Activated CD8-positive, alpha-beta T cell treated with anti-CD3 and anti-CD28 coated beads for 36 hours (primary cell): ENCODE measurements at regions not wholly inside any gene's neighbourhood (a gene's known extent, or its start where the extent isn't known, plus 50 kb on each side); places are given as distances from the start of the nearest gene placed in this dataset.

Experiments used
- ATAC-seq: fragments of 200-7000 bp; cut with Tn5 transposase; one replicate; pipeline ENCODE4 v1.10.0; 2021; ENCODE audit warnings: mild to moderate bottlenecking, moderate library complexity
- CTCF ChIA-PET: fragments of 350-600 bp; sonication (Branson Sonifier 250); formaldehyde crosslinking; loops from one replicate; lab custom pipeline; 2021; ENCODE audit warnings: antibody characterized with exemption; lab: Charles Lee
- POLR2A ChIA-PET: fragments of 350-600 bp; sonication (Branson Sonifier 250); formaldehyde crosslinking; loops from one replicate; lab custom pipeline; 2021; ENCODE audit warnings: antibody characterized with exemption; lab: Charles Lee
- DNase-seq: peaks from one replicate; pipeline ENCODE4 v3.0.0-alpha.2; 2020
- H3K27ac Mint-ChIP-seq: one replicate; pipeline ENCODE4 v1.8.0; 2021; ENCODE audit warnings: mild to moderate bottlenecking, mixed read lengths
- H3K27me3 Mint-ChIP-seq: one replicate; pipeline ENCODE4 v1.8.0; 2021; ENCODE audit warnings: mixed read lengths
- H3K36me3 Mint-ChIP-seq: one replicate; pipeline ENCODE4 v1.8.0; 2021; ENCODE audit warnings: low read depth, mixed read lengths
- H3K4me1 Mint-ChIP-seq: one replicate; pipeline ENCODE4 v1.8.0; 2021; ENCODE audit warnings: low read depth, mixed read lengths
- H3K4me3 Mint-ChIP-seq: one replicate; pipeline ENCODE4 v1.8.0; 2021; ENCODE audit warnings: mild to moderate bottlenecking, moderate library complexity, mixed read lengths
- H3K9me3 Mint-ChIP-seq: one replicate; pipeline ENCODE4 v1.8.0; 2021; ENCODE audit warnings: mixed read lengths
- intact Hi-C: fragments of 100-400 bp; cut with micrococcal nuclease; formaldehyde crosslinking; loops from one replicate; pipeline ENCODE4 v1.10.0; 2022
- TF ChIP-seq, protein P1 (sequence below): fragments of 200-600 bp; IDR thresholded peaks from one replicate; pipeline ENCODE4 v1.8.0; 2022; ENCODE audit warnings: antibody characterized with exemption, mild to moderate bottlenecking

DNA sequence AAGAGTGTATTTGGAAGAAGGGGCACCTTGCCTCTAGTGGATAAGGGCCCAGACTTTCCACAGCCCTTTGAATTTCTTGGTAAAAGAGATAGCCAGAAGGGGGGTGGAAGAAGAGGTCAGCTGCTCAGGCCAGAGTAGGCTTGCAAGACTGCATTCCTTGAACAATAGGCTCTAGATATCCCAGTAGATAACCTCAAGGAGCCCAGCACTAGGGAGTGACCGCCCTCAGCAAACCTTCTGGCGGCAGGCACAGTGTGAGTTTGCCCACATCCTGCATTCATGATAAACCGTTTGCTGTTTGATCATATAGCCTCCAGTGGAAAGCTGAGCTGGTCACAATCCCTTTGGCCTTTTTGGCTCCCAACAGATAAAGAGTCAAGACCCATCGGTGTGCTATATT lies 70.5 kb downstream of the NPY start:
- intact Hi-C loops: no loop called here
- Mint-ChIP-seq H3K4me1 (no peaks in the 10 kb centered on the region), H3K9me3 (peaks cover 6% of the 10 kb centered on the region), H3K4me3 (no peak overlapping the region), H3K36me3 (no peaks in the 10 kb centered on the region), H3K27me3 (peaks cover 9% of the 10 kb centered on the region), H3K27ac (no peak overlapping the region)
- no peak for DNase-seq
- ATAC-seq: no peak
- ChIA-PET CTCF (no interaction called here), POLR2A (no interaction called here)
- TF ChIP-seq, protein P1, sequence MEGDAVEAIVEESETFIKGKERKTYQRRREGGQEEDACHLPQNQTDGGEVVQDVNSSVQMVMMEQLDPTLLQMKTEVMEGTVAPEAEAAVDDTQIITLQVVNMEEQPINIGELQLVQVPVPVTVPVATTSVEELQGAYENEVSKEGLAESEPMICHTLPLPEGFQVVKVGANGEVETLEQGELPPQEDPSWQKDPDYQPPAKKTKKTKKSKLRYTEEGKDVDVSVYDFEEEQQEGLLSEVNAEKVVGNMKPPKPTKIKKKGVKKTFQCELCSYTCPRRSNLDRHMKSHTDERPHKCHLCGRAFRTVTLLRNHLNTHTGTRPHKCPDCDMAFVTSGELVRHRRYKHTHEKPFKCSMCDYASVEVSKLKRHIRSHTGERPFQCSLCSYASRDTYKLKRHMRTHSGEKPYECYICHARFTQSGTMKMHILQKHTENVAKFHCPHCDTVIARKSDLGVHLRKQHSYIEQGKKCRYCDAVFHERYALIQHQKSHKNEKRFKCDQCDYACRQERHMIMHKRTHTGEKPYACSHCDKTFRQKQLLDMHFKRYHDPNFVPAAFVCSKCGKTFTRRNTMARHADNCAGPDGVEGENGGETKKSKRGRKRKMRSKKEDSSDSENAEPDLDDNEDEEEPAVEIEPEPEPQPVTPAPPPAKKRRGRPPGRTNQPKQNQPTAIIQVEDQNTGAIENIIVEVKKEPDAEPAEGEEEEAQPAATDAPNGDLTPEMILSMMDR: no peak

DNA sequence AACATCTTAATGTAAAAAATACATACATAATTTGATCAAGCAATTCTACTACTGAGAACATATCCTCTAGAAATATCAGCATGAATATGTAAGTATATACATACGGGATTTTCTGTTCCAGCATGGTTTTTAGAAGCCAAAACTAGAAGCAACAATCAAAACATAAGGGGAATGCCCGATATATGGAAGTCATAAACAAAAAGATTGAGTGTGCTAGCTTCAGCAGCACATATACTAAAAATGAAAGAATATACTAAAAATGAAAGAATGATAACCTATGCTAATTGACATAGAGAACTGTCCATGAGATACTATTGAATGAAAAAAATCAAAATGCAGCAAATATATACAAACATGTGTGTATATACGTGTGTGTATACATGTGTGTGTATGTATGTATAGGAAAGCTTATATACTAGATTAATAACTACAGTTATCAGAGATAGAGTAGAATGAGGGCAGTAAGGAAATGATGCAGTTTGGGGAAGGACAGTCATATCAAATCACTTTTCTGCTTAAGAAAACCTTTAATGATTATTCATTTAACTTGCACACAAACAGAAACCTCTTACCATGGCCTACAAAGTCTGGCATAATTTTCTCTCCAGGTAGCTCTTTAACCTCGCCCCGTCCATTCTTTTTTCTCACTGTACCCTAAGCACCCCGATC lies 72.9 kb downstream of the NPY start:
- H3K27me3 Mint-ChIP-seq: peaks cover 13% of the 10 kb centered on the region
- DNase-seq: no peak
- no peaks in the 10 kb centered on the region for H3K4me1 Mint-ChIP-seq
- peaks cover 6% of the 10 kb centered on the region for H3K9me3 Mint-ChIP-seq
- POLR2A ChIA-PET: no interaction called here
- no peak overlapping the region for H3K27ac Mint-ChIP-seq
- ATAC-seq: no peak
- no peaks in the 10 kb centered on the region for H3K36me3 Mint-ChIP-seq
- TF ChIP-seq, protein P1: no peak
- CTCF ChIA-PET: no interaction called here
- H3K4me3 Mint-ChIP-seq: no peak overlapping the region
- intact Hi-C loops: no loop called here

DNA sequence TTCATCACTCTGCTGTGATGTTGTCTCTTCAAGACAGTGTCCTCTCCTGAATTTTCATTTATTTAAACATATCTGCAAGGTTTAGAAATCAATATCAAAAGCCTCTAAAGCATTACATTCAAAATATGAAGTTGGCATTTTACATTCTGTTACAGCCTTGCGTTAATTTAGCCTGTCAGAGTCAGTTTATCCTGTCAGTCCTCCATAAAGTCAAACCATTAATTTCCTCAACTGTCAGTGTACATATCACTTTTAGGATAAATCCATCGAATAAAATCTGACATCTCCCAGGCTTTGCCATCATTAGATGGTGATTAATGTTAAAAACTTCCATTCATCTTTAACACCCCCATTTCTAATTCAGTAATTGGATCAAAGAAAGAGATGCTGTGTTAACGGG lies 77.0 kb downstream of the NPY start:
- Mint-ChIP-seq H3K4me1 (no peaks in the 10 kb centered on the region), H3K36me3 (no peaks in the 10 kb centered on the region)
- POLR2A ChIA-PET: no interaction called here

DNA sequence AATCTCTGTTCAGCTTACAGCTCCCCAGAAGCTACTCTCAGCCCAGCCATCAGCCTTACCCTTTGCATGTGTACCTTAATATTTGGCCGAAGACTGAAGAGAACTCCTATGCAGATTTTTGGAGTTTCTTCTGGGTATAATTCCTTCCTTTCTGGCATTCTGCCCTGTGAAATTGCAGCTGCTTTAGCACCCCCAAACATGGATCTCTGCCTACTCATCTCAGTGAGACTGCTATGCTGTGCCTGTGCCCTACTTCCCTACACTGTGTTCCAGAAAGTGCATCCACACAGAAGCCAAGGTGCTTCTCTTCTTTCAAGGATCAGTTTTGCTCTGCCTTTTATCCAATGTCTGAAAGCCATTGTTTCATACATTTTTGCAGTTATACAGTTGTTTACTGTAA lies 81.6 kb downstream of the NPY start:
- no peaks in the 10 kb centered on the region for H3K4me1 Mint-ChIP-seq
- H3K36me3 Mint-ChIP-seq: no peaks in the 10 kb centered on the region
- no peak overlapping the region for H3K4me3 Mint-ChIP-seq
- ATAC-seq (no peak), DNase-seq (no peak)
- CTCF ChIA-PET: no interaction called here
- POLR2A ChIA-PET: no interaction called here
- intact Hi-C loops: no loop called here
- H3K27ac Mint-ChIP-seq: no peak overlapping the region
- TF ChIP-seq, protein P1: no peak
- no peaks in the 10 kb centered on the region for H3K9me3 Mint-ChIP-seq
- peaks cover 8% of the 10 kb centered on the region for H3K27me3 Mint-ChIP-seq

More for the DNA sequence above, 77.0 kb downstream of the NPY start:
- Mint-ChIP-seq H3K9me3 (no peaks in the 10 kb centered on the region), H3K27ac (no peak overlapping the region), H3K27me3 (peaks cover 5% of the 10 kb centered on the region), H3K4me3 (no peak overlapping the region)
- DNase-seq (no peak), ATAC-seq (no peak)
- TF ChIP-seq, protein P1: no peak
- CTCF ChIA-PET: no interaction called here
- intact Hi-C loops: no loop called here

DNA sequence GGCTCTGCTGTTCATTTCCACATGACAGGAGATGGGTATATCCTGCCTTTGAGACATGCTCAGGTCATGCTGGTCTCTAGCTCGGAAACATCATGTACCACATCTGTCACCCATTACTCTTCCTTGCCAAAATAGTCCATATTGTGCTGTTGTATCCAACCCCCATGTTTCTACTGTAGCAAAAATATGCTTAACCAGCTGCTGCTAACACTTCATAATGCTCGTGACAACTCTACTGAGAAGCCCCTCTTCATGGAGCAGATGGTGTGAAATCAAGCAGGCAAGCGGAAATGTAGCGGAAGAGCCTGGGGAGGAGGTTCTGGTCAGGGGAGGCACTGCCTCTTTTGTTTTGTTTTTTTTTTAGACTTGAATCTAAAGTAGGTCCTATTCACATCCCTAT lies 82.9 kb downstream of the NPY start:
- no peaks in the 10 kb centered on the region for H3K4me1 Mint-ChIP-seq
- intact Hi-C loops: no loop called here
- ChIA-PET POLR2A (no interaction called here), CTCF (interaction anchor here (0.8 kb wide), 1 partner anchor 320 kb away, joined by 3 read pairs; no protein-coding TSS in a partner anchor)
- no peak for ATAC-seq
- TF ChIP-seq, protein P1: no peak
- no peaks in the 10 kb centered on the region for H3K9me3 Mint-ChIP-seq
- no peak for DNase-seq
- H3K27ac Mint-ChIP-seq: no peak overlapping the region
- peaks cover 3% of the 10 kb centered on the region for H3K27me3 Mint-ChIP-seq
- no peaks in the 10 kb centered on the region for H3K36me3 Mint-ChIP-seq
- no peak overlapping the region for H3K4me3 Mint-ChIP-seq
